ENCODE measurements at regions not wholly inside any gene's neighbourhood (a gene's known extent, or its start where the extent isn't known, plus 50 kb on each side); places are given as distances from the start of the nearest gene placed in this dataset.

DNA sequence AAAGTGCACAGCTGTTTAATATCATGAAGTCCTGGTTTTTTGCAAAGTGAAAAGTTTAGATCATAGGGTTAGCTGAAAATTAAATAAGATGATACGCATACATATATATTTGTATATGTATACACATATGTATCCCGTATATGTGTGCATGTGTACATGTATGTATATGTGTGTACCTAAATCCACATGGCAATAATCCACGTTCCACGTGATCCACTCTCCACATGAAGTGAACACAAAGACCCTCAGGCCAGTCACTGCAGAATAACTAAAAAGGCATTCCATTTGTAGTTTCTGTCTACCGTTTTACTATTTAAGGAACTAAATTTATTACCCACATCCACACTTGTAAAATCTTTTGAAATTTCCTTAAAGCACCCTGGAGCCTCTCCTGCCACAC, 294.9 kb downstream of the FOXA2 start:
- TF ChIP-seq, protein P1, sequence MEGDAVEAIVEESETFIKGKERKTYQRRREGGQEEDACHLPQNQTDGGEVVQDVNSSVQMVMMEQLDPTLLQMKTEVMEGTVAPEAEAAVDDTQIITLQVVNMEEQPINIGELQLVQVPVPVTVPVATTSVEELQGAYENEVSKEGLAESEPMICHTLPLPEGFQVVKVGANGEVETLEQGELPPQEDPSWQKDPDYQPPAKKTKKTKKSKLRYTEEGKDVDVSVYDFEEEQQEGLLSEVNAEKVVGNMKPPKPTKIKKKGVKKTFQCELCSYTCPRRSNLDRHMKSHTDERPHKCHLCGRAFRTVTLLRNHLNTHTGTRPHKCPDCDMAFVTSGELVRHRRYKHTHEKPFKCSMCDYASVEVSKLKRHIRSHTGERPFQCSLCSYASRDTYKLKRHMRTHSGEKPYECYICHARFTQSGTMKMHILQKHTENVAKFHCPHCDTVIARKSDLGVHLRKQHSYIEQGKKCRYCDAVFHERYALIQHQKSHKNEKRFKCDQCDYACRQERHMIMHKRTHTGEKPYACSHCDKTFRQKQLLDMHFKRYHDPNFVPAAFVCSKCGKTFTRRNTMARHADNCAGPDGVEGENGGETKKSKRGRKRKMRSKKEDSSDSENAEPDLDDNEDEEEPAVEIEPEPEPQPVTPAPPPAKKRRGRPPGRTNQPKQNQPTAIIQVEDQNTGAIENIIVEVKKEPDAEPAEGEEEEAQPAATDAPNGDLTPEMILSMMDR (IDR thresholded peaks at IDR 0.05): no peak
- no peak for TF ChIP-seq POLR2A (IDR thresholded peaks at IDR 0.05)

Data from body of pancreas (tissue), 4 donors.